Glomerular visceral epithelial cell (primary cell): ENCODE measurements at regions not wholly inside any gene's neighbourhood (a gene's known extent, or its start where the extent isn't known, plus 50 kb on each side); places are given as distances from the start of the nearest gene placed in this dataset.
"Not testable (repeated sequence)": the region's sequence is repeated elsewhere in the genome, so short reads cannot be mapped to it uniquely, and the experiment has no call there.

Experiments used
- DNase-seq: peaks from one replicate; pipeline ENCODE4 v3.0.0-alpha.2; 2016; ENCODE audit errors: extremely low spot score

DNA sequence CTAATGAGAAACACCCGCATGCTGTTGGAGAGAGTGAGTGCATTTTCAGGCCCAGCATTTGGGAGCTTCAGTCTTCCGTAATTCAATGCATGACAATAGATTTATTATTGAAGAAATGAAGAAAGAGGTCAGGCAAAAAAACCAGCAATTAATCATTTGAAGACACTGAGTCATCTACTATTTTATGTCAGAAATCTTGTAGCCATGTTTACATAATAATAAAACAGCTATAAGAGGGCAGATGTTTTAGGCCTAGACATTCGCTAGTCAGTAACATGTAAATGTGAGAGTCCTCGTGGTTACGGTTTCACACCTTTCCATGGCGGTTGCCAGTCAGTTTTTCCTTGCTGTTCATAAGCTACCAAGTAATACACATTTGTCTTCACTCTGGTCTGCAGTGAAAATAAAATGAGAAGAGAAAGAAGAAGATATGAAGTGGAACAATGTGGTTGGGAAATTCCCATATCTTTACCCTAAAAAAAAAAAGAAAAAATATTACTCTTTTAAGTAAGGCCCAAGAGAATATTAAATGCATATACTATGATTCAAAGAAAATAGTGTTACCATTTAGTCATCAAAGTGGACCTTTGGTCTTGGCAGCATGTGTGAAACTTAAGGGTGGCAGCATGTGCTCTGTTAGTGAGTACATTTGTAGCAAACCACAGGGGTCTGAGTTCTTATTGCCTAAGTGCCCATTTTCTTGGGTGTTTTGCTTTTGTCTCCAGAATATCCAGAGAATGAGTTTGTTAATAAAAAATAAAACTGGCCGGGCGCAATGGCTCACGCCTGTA lies 140.5 kb upstream of the TBL1XR1 start:
- DNase-seq: peak; percentile 86

GRCh38 chr3:177338697-177339219 lies 141.5 kb upstream of the TBL1XR1 start:
- DNase-seq: peak; percentile 25

- not testable (repeated sequence) for DNase-seq
Measured at GRCh38 chr3:177339220-177339703, 142.0 kb upstream of the TBL1XR1 start.

GRCh38 chr3:177340243-177340830 lies 143.1 kb upstream of the TBL1XR1 start:
- DNase-seq: peak; percentile 35

DNA sequence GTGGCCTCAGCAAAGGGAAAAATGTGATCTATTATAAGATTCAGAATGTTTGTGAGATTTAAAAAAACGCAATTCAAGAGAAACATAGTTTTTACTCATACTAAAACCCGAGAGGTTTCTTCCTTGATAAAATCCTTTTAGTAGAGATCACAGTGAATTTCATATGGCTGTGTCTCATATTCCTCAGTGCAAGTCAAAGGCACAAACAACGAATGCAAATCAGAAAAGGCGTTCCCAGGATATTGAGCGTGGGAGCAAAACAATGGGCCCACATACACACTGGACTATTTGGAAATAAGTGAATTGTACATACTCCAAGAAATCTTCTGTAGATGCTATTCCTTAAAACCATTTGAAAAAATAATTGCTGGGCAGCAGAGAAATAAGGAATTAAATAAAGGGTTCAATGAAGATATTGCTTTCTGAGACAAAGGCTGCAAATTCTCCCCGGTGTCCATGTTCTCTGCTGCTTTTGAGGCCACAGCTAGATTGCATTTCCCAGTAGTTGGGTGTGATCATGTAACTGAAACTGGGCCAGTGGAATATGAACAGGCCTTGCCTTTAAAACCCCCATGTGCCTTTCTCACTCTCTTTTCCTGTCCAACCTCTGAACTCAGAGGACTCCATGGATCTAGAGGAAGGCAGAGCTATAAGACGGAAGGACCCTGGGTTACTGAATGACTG lies 144.6 kb upstream of the TBL1XR1 start:
- no peak for DNase-seq

GRCh38 chr3:177343122-177343625 lies 145.9 kb upstream of the TBL1XR1 start:
- no peak for DNase-seq

DNA sequence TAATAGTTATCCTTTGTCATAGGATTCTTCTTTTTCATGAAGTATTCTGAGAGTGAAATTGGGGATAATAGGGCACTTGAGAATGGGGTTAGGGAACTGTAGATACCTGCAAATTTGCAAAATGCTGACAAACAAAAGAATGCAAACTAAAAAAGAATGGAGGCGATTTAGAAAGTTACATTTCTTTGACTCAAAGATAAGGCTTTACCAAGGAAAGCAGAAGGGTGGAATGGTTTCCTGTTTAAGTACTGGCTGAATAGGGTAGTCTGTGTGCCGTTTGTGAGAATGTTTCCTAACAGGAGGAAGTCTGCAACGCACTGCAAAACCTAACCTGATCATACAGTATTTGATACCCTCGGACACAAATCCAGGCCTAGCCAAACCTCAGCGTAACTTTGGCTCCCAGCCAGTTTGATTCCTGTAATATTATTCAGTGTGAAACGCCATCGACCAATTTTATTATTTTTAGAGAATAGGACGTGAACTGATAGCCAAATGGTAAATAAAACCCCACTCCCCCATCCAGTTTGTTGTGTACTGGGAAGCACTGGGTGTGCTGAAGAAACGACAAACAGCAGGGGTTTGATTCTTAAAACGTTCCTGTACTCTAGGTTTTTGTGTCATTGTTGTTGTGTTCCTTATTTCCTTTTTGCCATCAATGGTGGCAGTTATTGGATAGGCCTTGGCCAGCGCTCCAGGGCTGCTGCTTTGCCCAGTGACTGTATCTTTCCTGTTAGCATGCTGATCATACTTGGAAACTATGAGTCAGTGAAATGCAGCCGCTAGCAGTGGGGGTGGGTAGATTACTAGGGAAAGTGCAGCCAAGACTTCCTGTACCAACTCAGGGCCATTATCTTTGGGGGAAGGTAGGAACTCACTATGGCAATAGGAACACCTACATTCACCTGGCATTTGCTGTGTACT lies 148.0 kb upstream of the TBL1XR1 start:
- DNase-seq: peak; percentile 87

- DNase-seq: no peak
Measured at GRCh38 chr3:177345973-177346503, 148.8 kb upstream of the TBL1XR1 start.

DNA sequence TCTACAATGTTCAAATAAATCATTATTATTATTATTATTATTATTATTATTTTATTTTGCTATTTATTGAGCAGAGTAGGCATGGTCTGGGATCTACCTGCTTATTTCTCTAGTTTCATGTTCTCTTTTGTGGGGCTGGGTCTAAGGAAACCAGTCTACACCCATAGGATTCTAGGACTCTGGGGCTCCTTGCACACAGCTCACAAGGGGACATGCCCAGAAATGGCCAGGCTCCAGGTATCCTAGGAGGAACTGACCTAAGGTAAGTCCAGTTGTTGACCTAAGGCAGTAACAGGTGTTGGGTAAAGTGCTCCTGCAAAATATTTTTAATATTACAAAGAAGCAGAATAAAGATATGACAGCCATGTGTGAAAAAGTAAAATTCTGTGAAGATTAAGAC lies 149.6 kb upstream of the TBL1XR1 start:
- no peak for DNase-seq

GRCh38 chr3:177347611-177348010 lies 150.3 kb upstream of the TBL1XR1 start:
- no peak for DNase-seq

- no peak for DNase-seq
Measured at GRCh38 chr3:177348974-177349373, 151.7 kb upstream of the TBL1XR1 start.

GRCh38 chr3:177349384-177349783 lies 152.1 kb upstream of the TBL1XR1 start:
- no peak for DNase-seq

DNA sequence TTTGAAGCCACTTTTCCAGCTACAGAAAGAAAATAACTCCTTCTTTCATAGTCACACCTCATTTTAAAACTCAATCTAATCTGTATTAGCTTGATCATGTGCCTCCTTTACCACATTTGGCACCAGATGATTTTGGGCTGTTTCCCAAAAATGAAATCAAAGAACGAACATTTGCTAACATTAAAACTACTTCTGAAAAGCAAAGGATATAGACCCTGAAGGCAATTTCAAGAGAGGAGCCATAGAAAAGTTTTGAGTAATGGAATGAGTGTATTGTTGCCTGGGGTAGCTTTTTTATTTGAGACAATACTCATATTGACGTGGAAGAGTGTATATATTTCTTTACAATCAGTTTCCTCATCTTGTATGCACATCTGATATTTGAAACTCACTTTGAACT lies 152.8 kb upstream of the TBL1XR1 start:
- DNase-seq: no peak

- no peak for DNase-seq
Measured at GRCh38 chr3:177351206-177351605, 153.9 kb upstream of the TBL1XR1 start.

GRCh38 chr3:177351757-177352158 lies 154.5 kb upstream of the TBL1XR1 start:
- DNase-seq: no peak

DNA sequence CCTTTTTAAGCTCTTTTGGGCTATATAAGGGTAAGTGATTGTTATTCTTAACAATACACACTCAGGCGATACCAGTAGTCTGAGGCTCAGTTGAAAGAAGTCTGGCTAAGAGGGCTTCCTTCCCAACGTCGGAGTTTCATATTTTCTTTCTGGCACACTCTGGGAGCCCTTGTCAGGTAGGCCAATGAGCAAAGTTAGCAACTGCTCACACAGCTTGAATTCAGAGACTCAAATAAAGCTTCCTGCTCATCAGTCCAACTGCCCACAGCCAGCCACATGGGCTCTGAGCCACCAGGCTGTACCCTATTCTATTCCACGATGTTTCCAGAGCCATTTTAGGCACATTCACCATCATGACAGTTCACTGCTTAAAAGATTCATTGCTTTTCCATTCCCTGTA lies 155.1 kb upstream of the TBL1XR1 start:
- DNase-seq: no peak

DNA sequence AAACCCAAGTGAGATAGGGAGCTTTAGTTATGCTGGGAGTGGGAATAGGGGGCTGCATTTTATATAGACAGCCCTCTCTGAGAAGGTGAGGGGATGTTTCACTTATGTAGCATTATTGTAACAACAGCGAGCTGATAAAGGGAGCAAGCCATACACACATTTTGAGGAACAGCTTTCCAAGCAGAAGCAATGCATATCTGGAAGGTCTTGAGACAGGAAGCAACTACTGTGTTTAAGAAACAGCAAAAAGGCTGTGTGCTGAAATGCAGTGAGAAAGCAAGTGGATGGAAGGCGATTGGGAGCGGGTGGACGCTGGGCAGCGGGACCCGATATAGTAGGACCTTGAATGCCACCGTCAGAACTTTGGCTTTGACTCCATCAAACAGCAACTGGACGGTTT lies 155.9 kb upstream of the TBL1XR1 start:
- no peak for DNase-seq

DNA sequence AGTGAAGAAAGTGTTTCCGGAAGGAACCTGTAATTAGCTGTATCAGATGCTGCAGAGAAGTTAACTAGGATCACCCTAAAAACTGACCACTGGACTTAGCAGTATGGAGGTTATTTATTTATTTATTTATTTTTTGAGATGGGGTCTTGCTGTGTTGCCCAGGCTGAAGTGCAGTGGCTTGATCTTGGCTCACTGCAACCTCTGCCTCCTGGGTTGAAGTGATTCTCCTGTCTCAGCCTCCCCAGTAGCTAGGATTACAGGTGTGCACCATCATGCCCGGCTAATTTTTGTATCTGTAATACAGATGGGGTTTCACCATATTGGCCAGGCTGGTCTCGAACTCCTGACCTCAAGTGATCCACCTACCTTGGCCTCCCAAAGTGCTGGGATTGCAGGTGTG lies 156.6 kb upstream of the TBL1XR1 start:
- DNase-seq: not testable (repeated sequence)

GRCh38 chr3:177354466-177354865 lies 157.2 kb upstream of the TBL1XR1 start:
- DNase-seq: no peak

DNA sequence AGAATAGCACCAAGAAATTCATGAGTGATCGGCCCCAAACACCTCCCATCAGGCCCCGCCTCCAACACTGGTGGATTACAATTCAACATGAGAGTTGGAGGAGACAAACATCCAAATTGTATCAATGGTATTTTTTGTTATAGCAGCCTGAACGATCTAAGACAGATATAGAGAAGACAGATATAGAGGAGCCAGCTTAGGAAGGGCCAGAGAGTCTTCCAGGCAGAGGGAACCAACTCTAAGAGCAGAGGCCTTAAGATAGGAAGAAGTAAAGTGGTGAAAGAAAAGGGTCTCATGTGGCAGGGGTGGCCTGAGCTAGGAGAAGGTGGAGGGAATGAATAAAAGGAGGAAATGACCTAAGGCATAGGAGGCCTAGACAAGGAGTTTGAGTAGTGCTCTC lies 158.8 kb upstream of the TBL1XR1 start:
- no peak for DNase-seq

- DNase-seq: no peak
Measured at GRCh38 chr3:177356952-177357351, 159.7 kb upstream of the TBL1XR1 start.
